GM12865 (cell line): ENCODE measurements at regions not wholly inside any gene's neighbourhood (a gene's known extent, or its start where the extent isn't known, plus 50 kb on each side); places are given as distances from the start of the nearest gene placed in this dataset.

Experiments
- DNase-seq: peaks from one replicate; pipeline ENCODE4 v3.0.0; 2010; ENCODE audit warnings: low read depth
- H3K4me3 ChIP-seq: 2 replicates; pipeline ENCODE4 v1.5.1; 2011; ENCODE audit warnings: mild to moderate bottlenecking, low read depth, low read length, control low read depth
- CTCF ChIP-seq: IDR thresholded peaks from 2 replicates; pipeline ENCODE4 v1.5.1; 2011; ENCODE audit warnings: low read length, control low read depth, low read depth, inconsistent platforms; ENCODE audit not compliant: insufficient read depth; ENCODE audit errors: missing control alignments

- no peak overlapping the region for H3K4me3 ChIP-seq
- TF ChIP-seq CTCF = no peak
- DNase-seq = no peak
Measured at GRCh38 chr9:23451802-23452418, 374.1 kb downstream of the ELAVL2 start.

DNA sequence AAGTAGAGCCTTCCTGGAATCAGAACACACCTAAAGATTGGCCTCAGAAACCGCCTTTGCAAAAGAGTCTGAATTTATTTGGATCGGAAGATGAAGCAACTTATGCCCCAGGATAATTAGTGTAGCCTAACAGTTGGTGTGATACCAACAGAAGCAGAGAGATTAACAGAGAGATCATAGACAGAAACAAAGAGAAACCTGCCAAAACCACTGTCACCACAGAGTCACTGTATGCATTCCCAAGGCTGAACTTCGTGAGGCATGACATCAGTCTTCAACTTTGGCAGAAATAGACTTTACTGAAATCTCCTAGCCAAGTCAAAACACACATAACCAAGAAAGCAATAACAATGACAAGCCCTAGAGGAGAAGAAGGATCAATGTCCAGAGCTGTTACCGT is 361.8 kb downstream of the ELAVL2 start:
- no peak for DNase-seq
- H3K4me3 ChIP-seq = no peak overlapping the region
- TF ChIP-seq CTCF = no peak

DNA sequence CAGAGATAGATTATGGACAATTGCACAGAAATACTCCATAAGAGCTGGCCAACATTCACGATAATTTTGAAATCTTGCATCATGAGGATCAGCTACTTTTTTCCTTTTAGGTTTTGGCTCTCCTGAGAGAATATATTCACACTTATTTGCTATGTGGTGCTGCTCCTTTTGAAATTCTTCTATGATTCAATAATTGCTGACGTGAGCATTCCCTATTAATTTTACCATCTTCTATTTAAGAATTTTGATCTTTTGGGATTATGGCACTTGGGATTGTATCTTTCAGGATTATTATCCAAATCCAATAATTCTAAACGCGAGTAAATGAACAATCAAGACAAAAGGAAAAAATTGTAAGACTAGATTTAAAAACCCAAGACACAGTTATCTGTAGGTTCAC is 358.8 kb downstream of the ELAVL2 start:
- TF ChIP-seq CTCF = no peak
- H3K4me3 ChIP-seq = no peak overlapping the region
- no peak for DNase-seq

- H3K4me3 ChIP-seq = no peak overlapping the region
- no peak for TF ChIP-seq CTCF
- DNase-seq = no peak
Measured at GRCh38 chr9:23477908-23478307, 348.1 kb downstream of the ELAVL2 start.

- H3K4me3 ChIP-seq = no peak overlapping the region
- TF ChIP-seq CTCF = no peak
- DNase-seq = no peak
Measured at GRCh38 chr9:23483566-23483965, 342.5 kb downstream of the ELAVL2 start.

GRCh38 chr9:23492126-23493002 is 333.7 kb downstream of the ELAVL2 start:
- DNase-seq = peak; percentile 1
- peak; percentile 32 for TF ChIP-seq CTCF
- no peak overlapping the region for H3K4me3 ChIP-seq
